ENCODE measurements at regions not wholly inside any gene's neighbourhood (a gene's known extent, or its start where the extent isn't known, plus 50 kb on each side); places are given as distances from the start of the nearest gene placed in this dataset.

- TF ChIP-seq CTCF (IDR thresholded peaks at IDR 0.05; ENCODE audit: low read depth, low read length) = no peak
- DNase-seq (ENCODE audit: extremely low read depth, low read depth) = no peak
These were observed 311.4 kb upstream of the MSX2 start for GRCh38 chr5:174412941-174413340.

GRCh38 chr5:174413567-174414314, 310.6 kb upstream of the MSX2 start:
- no peak for TF ChIP-seq CTCF (IDR thresholded peaks at IDR 0.05; ENCODE audit: low read depth, low read length)
- DNase-seq (ENCODE audit: extremely low read depth, low read depth) = no peak

- DNase-seq (ENCODE audit: extremely low read depth, low read depth) = no peak
These were observed 310.1 kb upstream of the MSX2 start for GRCh38 chr5:174414315-174414710.

GRCh38 chr5:174418809-174419539, 305.4 kb upstream of the MSX2 start:
- no peak for DNase-seq (ENCODE audit: extremely low read depth, low read depth)
- TF ChIP-seq CTCF (IDR thresholded peaks at IDR 0.05; ENCODE audit: low read depth, low read length) = no peak

More at GRCh38 chr5:174414315-174414710, 310.1 kb upstream of the MSX2 start:
- TF ChIP-seq CTCF (IDR thresholded peaks at IDR 0.05; ENCODE audit: low read depth, low read length) = no peak

- peak; percentile 81 for DNase-seq (ENCODE audit: extremely low read depth, low read depth)
- TF ChIP-seq CTCF (IDR thresholded peaks at IDR 0.05; ENCODE audit: low read depth, low read length) = peak; percentile 98
These were observed 304.7 kb upstream of the MSX2 start for GRCh38 chr5:174419540-174420132.

GRCh38 chr5:174420651-174421407, 303.6 kb upstream of the MSX2 start:
- no peak for TF ChIP-seq CTCF (IDR thresholded peaks at IDR 0.05; ENCODE audit: low read depth, low read length)
- no peak for DNase-seq (ENCODE audit: extremely low read depth, low read depth)

All from AG09319 (cell line).